HG02798 (cell line): ENCODE measurements at regions not wholly inside any gene's neighbourhood (a gene's known extent, or its start where the extent isn't known, plus 50 kb on each side); places are given as distances from the start of the nearest gene placed in this dataset.
"Not testable (repeated sequence)": the region's sequence is repeated elsewhere in the genome, so short reads cannot be mapped to it uniquely, and the experiment has no call there.

Experiments used
- ATAC-seq: cut with Tn5 transposase; IDR thresholded peaks from one replicate; pipeline ENCODE4 v1.9.1; 2021; ENCODE audit warnings: mild to moderate bottlenecking; ENCODE audit not compliant: unreplicated experiment, poor library complexity

GRCh38 chr11:39462506-39462905 lies 1996.9 kb downstream of the LRRC4C start:
- ATAC-seq, result no peak

DNA sequence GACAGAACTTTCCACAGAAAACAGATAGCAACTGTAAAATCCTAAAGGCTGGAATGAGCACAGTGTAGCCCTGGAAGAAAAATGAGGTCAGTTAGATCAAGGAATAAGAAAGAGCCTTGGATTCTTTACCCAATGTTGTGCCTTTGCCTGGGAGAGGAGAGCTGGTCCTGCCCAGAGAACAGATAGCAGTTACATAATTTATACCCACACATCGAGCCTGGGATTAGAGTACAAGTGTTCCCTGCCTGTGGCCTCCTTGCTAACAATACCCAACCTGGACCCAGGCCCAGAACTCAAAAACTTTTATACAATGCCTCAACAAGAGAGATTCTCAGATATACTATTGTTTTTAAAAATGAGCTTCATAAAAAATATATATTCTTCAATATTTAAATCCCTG lies 1998.4 kb downstream of the LRRC4C start:
- ATAC-seq, result no peak

- ATAC-seq, result no peak
Measured at GRCh38 chr11:39459606-39460005, 1999.8 kb downstream of the LRRC4C start.

- no peak for ATAC-seq
Measured at GRCh38 chr11:39458481-39458880, 2001.0 kb downstream of the LRRC4C start.

- ATAC-seq, result no peak
Measured at GRCh38 chr11:39443424-39444022, 2015.9 kb downstream of the LRRC4C start.

DNA sequence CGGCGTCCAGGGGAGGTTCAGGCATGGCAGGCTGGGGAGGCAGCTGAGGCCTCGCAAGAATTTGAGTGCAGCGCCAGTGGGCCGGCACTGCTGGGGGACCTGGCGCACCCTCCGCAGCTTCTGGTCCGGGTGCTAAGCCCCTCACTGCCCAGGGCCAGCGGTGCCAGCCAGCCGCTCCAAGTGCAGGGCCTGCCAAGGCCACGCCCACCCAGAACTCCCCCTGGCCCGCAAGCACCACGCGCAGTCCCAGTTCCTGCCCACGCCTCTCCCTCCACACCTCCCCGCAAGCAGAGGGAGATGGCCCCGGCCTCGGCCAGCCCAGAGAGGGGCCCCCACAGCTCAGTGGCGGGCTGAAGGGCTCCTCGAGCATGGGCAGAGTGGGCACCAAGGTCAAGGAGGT lies 2017.3 kb downstream of the LRRC4C start:
- no peak for ATAC-seq

DNA sequence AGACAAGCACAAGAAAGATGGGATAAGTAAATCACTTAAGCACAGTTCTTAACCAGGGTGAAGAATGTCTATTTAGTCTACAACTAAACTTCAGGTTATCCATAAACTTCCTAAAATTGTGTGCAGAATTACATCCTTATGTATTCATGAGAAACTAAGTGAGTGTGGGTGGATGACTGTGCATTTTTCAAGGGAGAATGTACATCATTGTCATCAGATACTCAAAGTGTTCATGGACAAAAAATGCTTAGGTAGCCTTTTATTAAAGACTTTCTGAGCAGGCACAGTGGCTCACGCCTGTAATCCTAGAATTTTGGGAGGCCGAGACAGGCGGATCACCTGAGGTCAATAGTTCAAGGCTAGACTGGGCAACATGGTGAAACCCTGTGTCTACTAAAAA lies 2023.8 kb downstream of the LRRC4C start:
- ATAC-seq, result no peak

DNA sequence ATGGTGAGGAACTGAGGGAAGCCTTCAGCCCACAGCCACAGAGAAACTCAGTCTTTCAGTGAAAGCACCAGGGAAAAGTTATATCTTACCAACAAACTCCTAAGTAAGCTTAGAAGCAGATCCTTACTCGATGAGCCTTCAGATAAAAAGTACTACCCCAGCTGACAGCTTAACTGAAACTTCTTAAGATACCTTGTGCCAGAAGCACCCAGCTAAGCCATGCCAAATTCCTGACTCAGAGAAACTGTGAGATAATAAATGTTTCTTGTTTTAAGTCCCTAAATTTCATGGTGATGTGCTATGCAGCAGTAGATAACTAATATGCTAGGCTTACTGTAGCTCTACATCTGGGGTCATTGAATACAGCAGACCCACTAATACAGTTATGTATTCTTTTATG lies 2025.0 kb downstream of the LRRC4C start:
- ATAC-seq, result no peak

GRCh38 chr11:39432929-39433328 lies 2026.5 kb downstream of the LRRC4C start:
- no peak for ATAC-seq

DNA sequence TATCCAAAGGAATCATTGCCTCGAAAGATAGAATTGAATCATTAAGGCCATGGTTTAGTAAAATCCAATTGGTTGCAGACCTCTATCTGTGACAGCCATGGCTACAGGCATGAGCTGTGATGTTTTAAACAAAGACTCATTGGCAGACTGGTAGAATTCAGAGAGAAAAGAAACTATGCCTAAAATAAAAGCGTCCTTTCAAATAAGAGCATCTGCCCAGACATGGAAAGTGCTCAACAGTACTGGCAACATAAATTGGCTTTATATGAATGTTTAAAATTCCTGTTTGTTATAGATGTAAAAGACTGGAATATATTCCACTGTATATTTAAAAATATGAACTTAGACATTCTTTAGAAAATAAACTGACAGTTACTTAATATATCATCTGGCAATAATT lies 2034.2 kb downstream of the LRRC4C start:
- no peak for ATAC-seq

DNA sequence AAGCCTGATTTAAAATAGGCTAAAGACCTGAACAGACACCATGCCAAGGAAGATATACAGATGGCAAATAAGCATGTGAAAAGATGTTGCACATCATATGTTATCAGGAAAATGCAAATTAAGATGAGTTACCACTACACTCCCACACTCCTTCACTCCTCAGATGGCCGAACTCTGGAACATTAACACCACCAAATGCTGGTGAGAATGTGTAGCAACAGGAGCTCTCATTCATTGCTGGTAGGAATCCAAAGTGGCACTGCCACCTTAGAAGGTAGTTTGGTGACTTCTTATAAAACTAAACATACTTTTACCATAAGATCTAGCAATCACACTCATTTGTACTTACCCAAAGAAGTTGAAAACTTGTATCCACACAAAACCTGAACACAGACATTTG lies 2047.3 kb downstream of the LRRC4C start:
- no peak for ATAC-seq

DNA sequence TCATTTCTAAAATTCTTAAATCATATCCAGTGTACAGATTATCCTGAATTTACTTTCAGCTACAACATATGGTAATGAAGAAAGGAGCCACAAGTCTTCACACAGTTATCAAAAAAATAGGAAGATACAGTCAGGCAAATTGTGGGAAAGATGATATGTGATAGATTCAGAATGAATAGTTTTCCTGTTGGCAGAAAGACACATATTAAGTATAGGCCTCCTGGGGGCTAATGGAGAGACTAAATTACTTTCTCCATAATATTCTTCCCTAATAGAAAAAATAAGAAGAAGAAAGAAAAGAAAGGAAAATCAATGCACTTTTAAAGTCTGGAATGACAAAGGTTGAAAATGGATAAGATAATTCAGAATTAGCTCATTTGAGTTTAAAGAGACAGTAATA lies 2073.5 kb downstream of the LRRC4C start:
- ATAC-seq, result no peak

DNA sequence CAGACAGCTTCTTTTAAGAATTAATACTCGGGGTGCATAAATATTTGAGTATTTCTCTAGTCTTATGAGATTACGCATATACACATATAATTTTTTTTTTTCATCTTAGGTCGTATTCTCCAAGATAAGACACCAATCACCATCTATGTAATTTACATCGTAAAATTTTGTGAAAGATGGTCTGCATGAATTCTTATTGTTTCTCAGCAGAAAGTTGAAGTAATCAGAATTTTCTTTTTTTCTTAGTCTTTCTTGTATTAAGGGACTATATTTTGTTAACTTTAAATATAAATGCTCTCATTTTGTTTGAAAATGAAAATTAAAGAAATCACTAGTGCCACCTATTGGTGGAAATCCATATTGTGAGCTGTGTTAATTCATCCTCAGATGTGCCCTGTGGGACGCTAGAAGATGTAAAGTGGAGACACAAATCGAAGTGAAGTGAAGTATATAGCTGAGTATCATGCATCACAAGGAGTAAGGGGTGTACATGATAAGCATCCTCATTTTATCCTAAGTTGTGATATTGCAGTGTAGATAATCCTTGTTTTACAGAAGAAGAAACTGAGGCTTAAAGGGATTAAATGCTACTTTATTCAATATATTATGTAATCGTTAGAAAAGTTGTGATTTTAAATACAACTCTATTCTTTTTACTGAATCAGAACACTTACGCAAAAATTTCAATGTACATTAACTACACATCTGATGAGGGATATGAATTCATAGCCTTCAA lies 2084.3 kb downstream of the LRRC4C start:
- ATAC-seq, result no peak

- no peak for ATAC-seq
Measured at GRCh38 chr11:39367534-39367933, 2091.9 kb downstream of the LRRC4C start.

GRCh38 chr11:39365809-39366436 lies 2093.5 kb downstream of the LRRC4C start:
- ATAC-seq, result no peak

DNA sequence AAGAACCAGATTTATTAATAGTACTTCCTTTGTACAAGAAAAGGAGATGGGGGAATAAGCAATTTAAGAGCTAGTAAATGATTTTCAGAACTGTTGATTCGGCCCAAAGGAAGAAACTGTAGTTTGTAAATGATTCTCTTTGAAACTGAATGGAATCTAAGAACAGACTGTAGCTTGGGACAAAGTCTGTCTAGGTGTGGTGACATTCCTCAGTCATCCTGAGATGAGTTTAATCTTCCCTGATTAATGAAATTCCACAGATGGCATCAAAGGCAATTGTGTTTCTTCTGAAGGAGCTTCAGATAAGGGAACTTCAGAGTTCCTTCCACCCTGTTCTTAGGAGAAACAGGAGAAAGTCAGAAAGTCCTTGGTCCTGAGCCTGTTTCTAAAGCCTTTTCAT lies 2095.9 kb downstream of the LRRC4C start:
- ATAC-seq, result no peak

DNA sequence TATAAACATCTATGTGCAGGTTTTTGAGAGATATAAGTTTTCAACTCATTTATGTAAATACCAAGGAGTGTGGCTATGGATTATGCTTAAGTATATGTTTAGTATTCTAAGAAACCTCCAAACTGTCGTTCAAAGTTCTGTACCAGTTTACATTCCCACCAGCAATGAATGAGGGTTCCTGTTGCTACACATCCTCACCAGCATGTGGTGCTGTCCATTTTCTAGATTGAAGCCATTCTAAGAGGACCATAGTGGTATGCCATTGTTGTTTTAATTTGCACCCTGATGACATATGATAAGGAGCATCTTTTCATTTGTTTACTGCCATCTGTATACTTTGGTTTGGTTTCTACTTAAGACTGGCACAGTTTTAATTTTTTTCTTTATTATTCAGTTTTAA lies 2097.9 kb downstream of the LRRC4C start:
- ATAC-seq, result no peak

GRCh38 chr11:39345834-39346442 lies 2113.5 kb downstream of the LRRC4C start:
- no peak for ATAC-seq

- no peak for ATAC-seq
Measured at GRCh38 chr11:39341461-39341860, 2118.0 kb downstream of the LRRC4C start.

- not testable (repeated sequence) for ATAC-seq
Measured at GRCh38 chr11:39333006-39333405, 2126.4 kb downstream of the LRRC4C start.

GRCh38 chr11:39327302-39327701 lies 2132.2 kb downstream of the LRRC4C start:
- ATAC-seq, result no peak
